A549 (cell line): ENCODE measurements at regions not wholly inside any gene's neighbourhood (a gene's known extent, or its start where the extent isn't known, plus 50 kb on each side); places are given as distances from the start of the nearest gene placed in this dataset.

ENCODE experiments used
- CTCF ChIP-seq: fragments of >200 bp; sonication (Bioruptor Twin); formaldehyde crosslinking; IDR thresholded peaks from 3 replicates; pipeline ENCODE4 v1.5.1; 2016
- HMGXB4 ChIP-seq: fragments of 250-450 bp; sonication (Bioruptor Pico); IDR thresholded peaks from 2 replicates; pipeline ENCODE4 v1.5.0; 2021; ENCODE audit warnings: mild to moderate bottlenecking, moderate library complexity, borderline replicate concordance
- KDM1A ChIP-seq: fragments of 200-600 bp; sonication (generic); IDR thresholded peaks from 2 replicates; pipeline ENCODE4 v1.6.1; 2016; ENCODE audit warnings: low read depth, mild to moderate bottlenecking
- MAX ChIP-seq: IDR thresholded peaks from 2 replicates; pipeline ENCODE4 v1.6.1; 2012
- MYC ChIP-seq: IDR thresholded peaks from 2 replicates; pipeline ENCODE4 v1.6.1; 2012; ENCODE audit warnings: mild to moderate bottlenecking, inconsistent platforms, low read length, improper control_type of control experiment, borderline replicate concordance
- POLR2A ChIP-seq: IDR thresholded peaks from 2 replicates; pipeline ENCODE4 v1.6.1; 2012; ENCODE audit warnings: mild to moderate bottlenecking, low read length
- RAD21 ChIP-seq, 2 experiments: fragments of >200 bp in 1 of 2; sonication (Bioruptor Twin) in 1 of 2; formaldehyde crosslinking in 1 of 2; IDR thresholded peaks in 1 of 2; conservative IDR thresholded peaks in 1 of 2; 2 replicates in 1 of 2; 3 replicates in 1 of 2; pipeline ENCODE4 v1.6.1; 2012 to 2018; ENCODE audit warnings: inconsistent platforms in 1 of 2
- REST ChIP-seq: fragments of 200-600 bp; sonication (generic); IDR thresholded peaks from 2 replicates; pipeline ENCODE4 v1.6.1; 2016; ENCODE audit warnings: antibody characterized with exemption, mild to moderate bottlenecking, moderate library complexity
- ZFP36 ChIP-seq: fragments of 450-650 bp; IDR thresholded peaks from 2 replicates; pipeline ENCODE4 v1.6.1; 2014; ENCODE audit warnings: borderline replicate concordance; ENCODE audit not compliant: partially characterized antibody

- no peak for TF ChIP-seq CTCF
- TF ChIP-seq REST = no peak
- no peak for TF ChIP-seq KDM1A
- TF ChIP-seq MYC = no peak
- TF ChIP-seq ZFP36 = no peak
- TF ChIP-seq POLR2A = no peak
- TF ChIP-seq MAX = no peak
- TF ChIP-seq HMGXB4 (CRISPR knock-in tag) = no peak
- no peak for TF ChIP-seq RAD21 (conservative IDR thresholded peaks at IDR 0.05 in 1 of 2, IDR thresholded peaks at IDR 0.05 in 1 of 2)
Observed at GRCh38 chr11:106425819-106426218, 348.4 kb downstream of the AASDHPPT start.
